HepG2 (cell line): ENCODE measurements at regions not wholly inside any gene's neighbourhood (a gene's known extent, or its start where the extent isn't known, plus 50 kb on each side); places are given as distances from the start of the nearest gene placed in this dataset.

Source experiments
- ATAC-seq: fragments of 200-7000 bp; cut with Tn5 transposase; 3 replicates; pipeline ENCODE4 v1.9.1; 2020; ENCODE audit warnings: mild to moderate bottlenecking, moderate library complexity
- BruUV-seq: library from RNA; stranded (reverse); fragments of 400-500 nt; replicated peaks from 2 replicates; lab custom pipeline; 2021; lab: Mats Ljungman, UMichigan
- CTCF ChIA-PET: fragments of 300-600 bp; formaldehyde crosslinking; extraction: SDS; loops from one replicate; lab custom pipeline; 2021; ENCODE audit warnings: low total read pairs, inconsistent platforms, low intra/inter-chr PET ratio; lab: Yijun Ruan, JAX
- POLR2A ChIA-PET: fragments of 350-600 bp; sonication (Branson Sonifier 250); formaldehyde crosslinking; loops from one replicate; lab custom pipeline; 2020; ENCODE audit warnings: antibody characterized with exemption, inconsistent platforms; lab: Yijun Ruan, JAX
- DNase-seq: peaks from one replicate; pipeline ENCODE4 v3.0.0-alpha.2; 2015; ENCODE audit warnings: low spot score
- FAIRE-seq: peaks from 3 replicates; lab custom pipeline; 2011; peaks lifted over from hg19 to GRCh38; lab: Jason Lieb, UNC
- H2AFZ ChIP-seq: one replicate; pipeline ENCODE4 v1.6.1; 2011; ENCODE audit warnings: low read length, inconsistent platforms
- H3K27ac ChIP-seq: fragments of 300-600 bp; 3 replicates; pipeline ENCODE4 v1.8.0; 2011; ENCODE audit warnings: mixed run types, mild to moderate bottlenecking, mixed read lengths, low read length, inconsistent platforms; ENCODE audit not compliant: insufficient read depth; ENCODE audit errors: extremely low read length
- H3K27me3 ChIP-seq, 2 experiments: fragments of 200-600 bp in 1 of 2; 2 replicates in 1 of 2; 3 replicates in 1 of 2; pipeline versions ENCODE4 v1.6.0 to v1.8.0; 2011; ENCODE audit warnings: low read length in 2 of 2, mild to moderate bottlenecking in 2 of 2, moderate library complexity in 2 of 2, inconsistent platforms in 1 of 2; ENCODE audit not compliant: insufficient read depth in 2 of 2, control insufficient read depth in 1 of 2
- H3K36me3 ChIP-seq, 2 experiments: fragments of 200-600 bp in 1 of 2; replicated peaks in 1 of 2; 2 replicates in 1 of 2; 3 replicates in 1 of 2; pipeline versions ENCODE4 v1.5.1 to v1.8.0; 2011; ENCODE audit warnings: low read length in 2 of 2, inconsistent platforms in 1 of 2; ENCODE audit not compliant: insufficient read depth in 2 of 2, control insufficient read depth in 1 of 2
- H3K4me1 ChIP-seq: 2 replicates; pipeline ENCODE4 v1.5.1; 2012; ENCODE audit warnings: low read length, inconsistent platforms; ENCODE audit not compliant: insufficient read depth
- H3K4me2 ChIP-seq: 2 replicates; pipeline ENCODE4 v1.6.0; 2011; ENCODE audit warnings: low read depth, low read length, inconsistent platforms
- H3K4me3 ChIP-seq, 3 experiments: fragments of 200-600 bp in 1 of 3; sonication (generic), shearing (Covaris generic) in 1 of 3; replicated peaks in 1 of 3; 2 replicates each; pipeline ENCODE4 v1.5.1; 2011 to 2016; ENCODE audit warnings: low read length in 3 of 3, inconsistent platforms in 2 of 3, low read depth in 2 of 3, mild to moderate bottlenecking in 2 of 3, control low read depth in 1 of 3, mixed read lengths in 1 of 3; ENCODE audit not compliant: insufficient read depth in 1 of 3
- H3K79me2 ChIP-seq: one replicate; pipeline ENCODE4 v1.6.1; 2011; ENCODE audit warnings: low read length, inconsistent platforms; ENCODE audit not compliant: insufficient read depth
- H3K9ac ChIP-seq: 2 replicates; pipeline ENCODE4 v1.6.0; 2011; ENCODE audit warnings: mild to moderate bottlenecking, low read depth, low read length, inconsistent platforms; ENCODE audit not compliant: insufficient read depth
- H3K9me3 ChIP-seq: 2 replicates; pipeline ENCODE4 v1.5.1; 2012; ENCODE audit warnings: mild to moderate bottlenecking, low read length
- H4K20me1 ChIP-seq: 2 replicates; pipeline ENCODE4 v1.6.0; 2011; ENCODE audit warnings: inconsistent platforms, mild to moderate bottlenecking, low read length, moderate library complexity; ENCODE audit not compliant: insufficient read depth
- CEBPZ ChIP-seq: IDR thresholded peaks from 2 replicates; pipeline ENCODE4 v1.6.1; 2012; ENCODE audit warnings: low read length, improper control_type of control experiment
- ISX ChIP-seq: sonication (generic); formaldehyde crosslinking; conservative IDR thresholded peaks from 2 replicates; pipeline ENCODE4 v1.5.0; 2020; ENCODE audit warnings: missing genetic modification reagents
- MIXL1 ChIP-seq: IDR thresholded peaks from 2 replicates; pipeline ENCODE4 v1.6.1; 2016
- MXD1 ChIP-seq: sonication (generic); formaldehyde crosslinking; IDR thresholded peaks from 2 replicates; pipeline ENCODE4 v1.4.0; 2020; ENCODE audit warnings: mild to moderate bottlenecking, missing genetic modification reagents
- NCOR1 ChIP-seq: fragments of 200-600 bp; sonication (generic); IDR thresholded peaks from 2 replicates; pipeline ENCODE4 v1.7.0; 2017; ENCODE audit warnings: antibody characterized with exemption, low read length, borderline replicate concordance
- PATZ1 ChIP-seq: sonication (generic); formaldehyde crosslinking; IDR thresholded peaks from 2 replicates; pipeline ENCODE4 v1.4.0; 2020; ENCODE audit warnings: missing genetic modification reagents
- PCBP1 ChIP-seq: fragments of 200-400 bp; formaldehyde crosslinking; IDR thresholded peaks from 2 replicates; pipeline ENCODE4 v1.6.1; 2017; ENCODE audit warnings: mild to moderate bottlenecking, low read depth, low read length, borderline replicate concordance
- SRY ChIP-seq: sonication (generic); formaldehyde crosslinking; IDR thresholded peaks from 2 replicates; pipeline ENCODE4 v1.8.0; 2022; ENCODE audit warnings: mild to moderate bottlenecking, missing genetic modification reagents
- XBP1 ChIP-seq: sonication (generic); formaldehyde crosslinking; IDR thresholded peaks from 2 replicates; pipeline ENCODE4 v1.5.0; 2020; ENCODE audit warnings: missing genetic modification reagents
- ZNF10 ChIP-seq: sonication (generic); formaldehyde crosslinking; IDR thresholded peaks from 2 replicates; pipeline ENCODE4 v1.4.0; 2020; ENCODE audit warnings: mild to moderate bottlenecking, low read depth, missing genetic modification reagents, borderline replicate concordance
- ZNF205 ChIP-seq: IDR thresholded peaks from 2 replicates; pipeline ENCODE4 v1.6.1; 2018; ENCODE audit warnings: missing biosample characterization, missing genetic modification reagents
- ZNF367 ChIP-seq: sonication (generic); formaldehyde crosslinking; IDR thresholded peaks from 2 replicates; pipeline ENCODE4 v1.4.0; 2020; ENCODE audit warnings: missing genetic modification reagents, borderline replicate concordance
- WGBS: methylation state at CpG from one replicate; pipeline ENCODE4 v1.1.6; 2017; ENCODE audit warnings: low lambda C conversion rate; 5-methylcytosine and 5-hydroxymethylcytosine counted together
- in situ Hi-C: cut with HindIII; loops from 2 replicates; pipeline ENCODE4 v1.10.0; 2017; ENCODE audit warnings: low pct_unique_long_range_greater_than_20kb; ENCODE audit not compliant: extremely low pct_ligation_motif_present
- intact Hi-C: fragments of 100-400 bp; cut with micrococcal nuclease; formaldehyde crosslinking; loops from one replicate; pipeline ENCODE4 v1.10.0; 2022; ENCODE audit not compliant: unreplicated experiment

DNA sequence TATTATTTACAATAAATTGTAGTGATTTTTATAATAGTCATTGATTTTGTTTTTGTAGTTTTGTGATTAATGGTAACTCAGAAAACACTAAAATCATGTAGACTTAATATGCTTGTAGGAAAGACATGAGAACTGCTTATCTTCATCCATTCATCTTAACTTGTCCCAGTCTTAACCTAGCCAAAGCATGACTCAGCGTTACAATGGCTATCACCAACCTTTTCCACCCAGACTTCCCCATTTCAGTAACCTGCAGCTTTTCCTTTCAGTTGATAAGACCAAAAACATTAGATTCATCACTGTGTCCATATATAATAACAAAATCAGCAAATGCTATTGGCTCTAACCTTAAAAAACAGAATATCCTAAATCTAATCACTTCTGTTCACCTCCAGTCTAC is 106.2 kb upstream of the KLF8 start:
- no peaks in the 10 kb centered on the region for H3K27me3 ChIP-seq
- 10% methylated on average over 1 of the region's 1 CpG for WGBS
- no TSS peak for BruUV-seq
- FAIRE-seq, result no peak
- H3K9ac ChIP-seq, result no peak overlapping the region
- ChIA-PET POLR2A (no interaction called here), CTCF (no interaction called here)
- no peaks in the 10 kb centered on the region for H3K79me2 ChIP-seq
- H3K4me1 ChIP-seq, result no peaks in the 10 kb centered on the region
- no peaks in the 10 kb centered on the region for H3K36me3 ChIP-seq
- intact Hi-C loops, result no loop called here
- no peak for DNase-seq
- no peak overlapping the region for H3K4me2 ChIP-seq
- no peak overlapping the region for H3K4me3 ChIP-seq
- no peak for ATAC-seq
- in situ Hi-C loops, result no loop called here
- H4K20me1 ChIP-seq, result no peaks in the 10 kb centered on the region
- no peak overlapping the region for H2AFZ ChIP-seq
- no peak overlapping the region for H3K27ac ChIP-seq
- TF ChIP-seq CEBPZ (no peak), MIXL1 (no peak), ZNF10 (no peak)
- no peaks in the 10 kb centered on the region for H3K9me3 ChIP-seq

- Histone ChIP-seq H3K27me3 (no peaks in the 10 kb centered on the region), H3K27ac (no peak overlapping the region), H3K4me1 (no peaks in the 10 kb centered on the region), H3K4me3 (no peak overlapping the region), H2AFZ (no peak overlapping the region), H3K9me3 (no peaks in the 10 kb centered on the region), H3K4me2 (no peak overlapping the region), H4K20me1 (no peaks in the 10 kb centered on the region), H3K36me3 (no peaks in the 10 kb centered on the region)
- intact Hi-C loops (no loop called here), in situ Hi-C loops (no loop called here)
- 42% methylated on average over 2 of the region's 3 CpGs for WGBS
- CTCF ChIA-PET, result no interaction called here
- no peak for DNase-seq
- no peak for FAIRE-seq
- no peak for ATAC-seq
- POLR2A ChIA-PET, result no interaction called here
- BruUV-seq, result no TSS peak
- no peak for TF ChIP-seq PCBP1
- TF ChIP-seq PATZ1, result no peak
- no peak for TF ChIP-seq ISX (CRISPR knock-in tag)
- TF ChIP-seq ZNF205, result no peak
- TF ChIP-seq ZNF367, result no peak
- no peak for TF ChIP-seq NCOR1
- no peak for TF ChIP-seq XBP1 (CRISPR knock-in tag)
- no peak for TF ChIP-seq SRY
- TF ChIP-seq MXD1 (CRISPR knock-in tag), result no peak
- TF ChIP-seq, all 625 proteins: peak for 0
- Histone ChIP-seq H3K79me2 (no peaks in the 10 kb centered on the region), H3K9ac (no peak overlapping the region)
Observed at GRCh38 chrX:56130031-56130430, 102.1 kb upstream of the KLF8 start.
